T-cell (primary cell): ENCODE measurements at regions not wholly inside any gene's neighbourhood (a gene's known extent, or its start where the extent isn't known, plus 50 kb on each side); places are given as distances from the start of the nearest gene placed in this dataset.

ENCODE experiments used
- ATAC-seq, 4 experiments: fragments of 200-7000 bp in 3 of 4; fragments of 150-1000 bp in 1 of 4; cut with Tn5 transposase; replicated peaks in 1 of 4; 1 replicate in 3 of 4; 2 replicates in 1 of 4; pipeline ENCODE4 v1.10.0; 2021; ENCODE audit warnings: moderate library complexity in 3 of 4, mild to moderate bottlenecking in 2 of 4, moderate number of reproducible peaks in 1 of 4
- CTCF ChIA-PET, 2 donors: fragments of 300-600 bp; sonication (Branson Sonifier 250); formaldehyde crosslinking; loops; one replicate each; lab custom pipeline; 2022; ENCODE audit warnings: antibody characterized with exemption in 2 of 2; lab: Charles Lee
- POLR2A ChIA-PET, 2 donors: fragments of 300-600 bp; sonication (Branson Sonifier 250); formaldehyde crosslinking; loops; one replicate each; lab custom pipeline; 2022; ENCODE audit warnings: antibody characterized with exemption in 2 of 2; lab: Charles Lee
- DNase-seq, 35 experiments: peaks; one replicate each; pipeline versions ENCODE4 v3.0.0 to v3.0.0-alpha.2; 2013 to 2023
- H3K27ac ChIP-seq: one replicate; pipeline ENCODE4 v1.5.1; 2013; ENCODE audit warnings: low read length
- H3K27me3 ChIP-seq, 2 experiments: replicated peaks in 1 of 2; 1 replicate in 1 of 2; 2 replicates in 1 of 2; pipeline versions ENCODE4 v1.6.1 to v1.7.0; 2013; ENCODE audit warnings: low read length in 1 of 2, mixed read lengths in 1 of 2; ENCODE audit not compliant: control insufficient read depth in 2 of 2, insufficient read depth in 2 of 2; ENCODE audit errors: extremely low read depth in 1 of 2
- H3K36me3 ChIP-seq, 2 donors: 1 replicate in 1 of 2; 2 replicates in 1 of 2; pipeline versions ENCODE4 v1.6.1 to v1.7.0; 2013; ENCODE audit warnings: low read length in 1 of 2; ENCODE audit not compliant: control insufficient read depth in 2 of 2, insufficient read depth in 1 of 2; ENCODE audit errors: extremely low read depth in 1 of 2
- H3K4me1 ChIP-seq, 2 experiments: 1 replicate in 1 of 2; 2 replicates in 1 of 2; pipeline versions ENCODE4 v1.6.1 to v1.7.0; 2013; ENCODE audit warnings: low read length in 2 of 2, mixed read lengths in 1 of 2; ENCODE audit not compliant: insufficient read depth in 2 of 2, control insufficient read depth in 1 of 2; ENCODE audit errors: extremely low read depth in 1 of 2
- H3K4me3 ChIP-seq, 2 donors: 1 replicate in 1 of 2; 2 replicates in 1 of 2; pipeline versions ENCODE4 v1.5.1 to v1.7.0; 2013; ENCODE audit warnings: mild to moderate bottlenecking in 2 of 2, low read length in 1 of 2, moderate library complexity in 1 of 2; ENCODE audit not compliant: control insufficient read depth in 1 of 2; ENCODE audit errors: extremely low read depth in 1 of 2
- H3K9me3 ChIP-seq: 2 replicates; pipeline ENCODE4 v1.7.0; 2013
- H3K27ac Mint-ChIP-seq, 2 donors: one replicate each; pipeline ENCODE4 v1.8.0; 2020 to 2021; ENCODE audit warnings: mild to moderate bottlenecking in 2 of 2, mixed read lengths in 2 of 2
- H3K27me3 Mint-ChIP-seq, 2 donors: one replicate each; pipeline ENCODE4 v1.8.0; 2021 to 2022; ENCODE audit warnings: mixed read lengths in 2 of 2
- H3K36me3 Mint-ChIP-seq: one replicate; pipeline ENCODE4 v1.8.0; 2021; ENCODE audit warnings: mixed read lengths
- H3K4me1 Mint-ChIP-seq, 3 donors: one replicate each; pipeline ENCODE4 v1.8.0; 2020 to 2022; ENCODE audit warnings: mixed read lengths in 3 of 3, mild to moderate bottlenecking in 1 of 3
- H3K4me3 Mint-ChIP-seq, 3 donors: one replicate each; pipeline ENCODE4 v1.8.0; 2020 to 2022; ENCODE audit warnings: mild to moderate bottlenecking in 3 of 3, mixed read lengths in 3 of 3, moderate library complexity in 3 of 3
- H3K9me3 Mint-ChIP-seq, 3 donors: one replicate each; pipeline ENCODE4 v1.8.0; 2020 to 2022; ENCODE audit warnings: mixed read lengths in 3 of 3
- WGBS: methylation state at CpG from one replicate; pipeline ENCODE4 v1.1.5; 2013; ENCODE audit warnings: missing lambda C conversion rate; ENCODE audit not compliant: insufficient coverage; 5-methylcytosine and 5-hydroxymethylcytosine counted together

DNA sequence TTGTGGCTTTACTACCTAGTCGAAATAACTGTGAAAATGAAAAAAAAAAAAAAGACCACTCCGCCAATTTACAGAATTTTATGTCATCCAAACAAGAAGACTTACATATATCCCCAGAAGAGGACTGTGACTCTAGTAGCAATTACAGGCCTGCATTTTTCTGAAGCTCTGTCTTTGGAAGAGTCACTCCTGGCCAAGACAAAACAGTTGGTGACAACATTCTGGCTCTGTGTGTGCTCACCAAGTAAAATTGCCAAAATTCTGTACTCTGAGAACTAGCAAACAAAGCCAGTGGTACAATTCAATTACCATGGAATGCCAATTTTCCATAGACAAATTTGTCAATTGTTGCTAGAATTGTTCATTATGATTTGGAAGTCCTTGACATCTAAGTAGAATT, 311.1 kb downstream of the PDGFC start:
- Histone ChIP-seq H3K27ac (no peak overlapping the region), H3K27me3 (no peaks in the 10 kb centered on the region), H3K36me3 (no peaks in the 10 kb centered on the region), H3K4me3 (no peak overlapping the region), H3K4me1 (no peaks in the 10 kb centered on the region), H3K9me3 (no peaks in the 10 kb centered on the region)
- CTCF ChIA-PET, result no interaction called here
- H3K36me3 Mint-ChIP-seq, result no peaks in the 10 kb centered on the region
- DNase-seq (no peak), ATAC-seq (no peak)
- no peaks in the 10 kb centered on the region for H3K4me1 Mint-ChIP-seq
- H3K4me3 Mint-ChIP-seq, result no peak overlapping the region
- H3K9me3 Mint-ChIP-seq, result peaks cover 3 to 5% (median 4%) of the 10 kb centered on the region in 3 donors
- H3K27ac Mint-ChIP-seq, result no peak overlapping the region
- POLR2A ChIA-PET, result no interaction called here
- H3K27me3 Mint-ChIP-seq, result no peaks in the 10 kb centered on the region
- no CpG with 5 or more reads among the region's 2 CpGs for WGBS

DNA sequence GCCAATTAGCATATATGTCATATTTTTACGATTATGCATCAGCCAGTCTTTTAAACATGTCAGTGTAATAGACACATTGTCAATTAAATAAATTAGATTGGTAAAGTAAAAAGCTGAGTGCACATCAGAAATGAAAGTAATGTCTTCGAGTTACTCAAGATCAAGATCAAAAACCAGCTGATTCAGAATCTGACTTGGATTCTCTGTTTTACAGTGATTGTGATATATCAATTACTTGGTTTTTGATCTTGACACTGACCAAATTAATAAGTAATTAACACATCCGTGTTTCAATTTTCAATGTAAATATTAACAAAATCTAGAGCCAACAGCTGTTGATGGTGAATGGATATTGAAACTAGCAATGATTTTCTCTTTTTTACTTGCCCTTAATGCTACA, 311.6 kb downstream of the PDGFC start:
- Histone ChIP-seq H3K27ac (no peak overlapping the region), H3K27me3 (no peaks in the 10 kb centered on the region), H3K36me3 (no peaks in the 10 kb centered on the region), H3K9me3 (no peaks in the 10 kb centered on the region), H3K4me1 (no peaks in the 10 kb centered on the region), H3K4me3 (no peak overlapping the region)
- no peak overlapping the region for H3K27ac Mint-ChIP-seq
- H3K27me3 Mint-ChIP-seq, result no peaks in the 10 kb centered on the region
- ATAC-seq (no peak), DNase-seq (no peak)
- H3K9me3 Mint-ChIP-seq, result peaks cover 3 to 5% (median 4%) of the 10 kb centered on the region in 3 donors
- CTCF ChIA-PET, result no interaction called here
- no CpG with 5 or more reads among the region's 3 CpGs for WGBS
- POLR2A ChIA-PET, result no interaction called here
- H3K36me3 Mint-ChIP-seq, result no peaks in the 10 kb centered on the region
- no peaks in the 10 kb centered on the region for H3K4me1 Mint-ChIP-seq
- no peak overlapping the region for H3K4me3 Mint-ChIP-seq

DNA sequence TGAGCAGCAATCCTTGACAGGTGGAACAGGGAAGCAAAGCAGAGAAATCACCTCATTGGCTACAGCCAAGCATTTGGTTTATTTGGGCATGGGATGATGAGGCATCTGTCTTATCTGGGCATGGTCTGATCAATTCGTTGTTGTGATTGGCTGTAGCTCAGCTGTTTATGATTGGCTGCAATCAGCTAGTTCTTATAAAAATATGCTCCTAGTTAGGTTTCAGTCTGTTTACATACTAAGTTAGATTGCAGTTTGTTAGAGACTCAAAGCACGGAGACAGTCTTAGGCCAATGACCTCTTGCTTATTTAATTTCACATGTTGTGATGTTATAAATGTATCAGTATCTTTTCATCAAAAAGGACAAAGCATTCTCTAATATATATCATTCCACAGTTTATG, 312.0 kb downstream of the PDGFC start:
- Histone ChIP-seq H3K36me3 (no peaks in the 10 kb centered on the region), H3K27me3 (no peaks in the 10 kb centered on the region), H3K9me3 (no peaks in the 10 kb centered on the region), H3K4me1 (no peaks in the 10 kb centered on the region), H3K4me3 (no peak overlapping the region), H3K27ac (no peak overlapping the region)
- ChIA-PET POLR2A (no interaction called here), CTCF (no interaction called here)
- Mint-ChIP-seq H3K27me3 (no peaks in the 10 kb centered on the region), H3K4me1 (no peaks in the 10 kb centered on the region), H3K36me3 (no peaks in the 10 kb centered on the region), H3K4me3 (no peak overlapping the region), H3K27ac (no peak overlapping the region), H3K9me3 (peaks cover 3 to 5% (median 4%) of the 10 kb centered on the region in 3 donors)
- DNase-seq (no peak), ATAC-seq (no peak)
- WGBS, result 29% methylated on average over 1 of the region's 2 CpGs

DNA sequence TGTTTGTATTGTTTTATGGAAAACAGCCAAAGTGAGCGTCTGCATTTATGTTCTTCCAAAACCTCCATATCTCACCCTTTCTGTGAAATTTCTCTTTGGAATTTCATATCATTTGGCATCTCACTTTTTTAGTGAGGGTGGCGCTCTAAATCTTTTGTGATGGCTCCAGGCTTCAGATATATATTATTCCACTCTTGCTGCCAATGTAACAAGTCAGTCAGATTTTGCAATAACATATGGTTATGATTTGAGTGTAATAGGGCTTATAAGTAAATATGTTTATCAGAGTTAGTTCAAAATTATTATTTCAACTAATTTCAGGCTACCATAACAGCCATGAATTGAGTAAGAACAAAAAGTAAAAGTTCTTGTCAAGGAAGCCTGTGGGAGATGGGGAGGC, 314.7 kb downstream of the PDGFC start:
- Histone ChIP-seq H3K27ac (no peak overlapping the region), H3K9me3 (no peaks in the 10 kb centered on the region), H3K4me1 (no peaks in the 10 kb centered on the region), H3K27me3 (no peaks in the 10 kb centered on the region), H3K36me3 (no peaks in the 10 kb centered on the region), H3K4me3 (no peak overlapping the region)
- ChIA-PET POLR2A (no interaction called here), CTCF (no interaction called here)
- Mint-ChIP-seq H3K36me3 (no peaks in the 10 kb centered on the region), H3K27ac (no peak overlapping the region), H3K4me1 (no peaks in the 10 kb centered on the region), H3K9me3 (peaks cover 8 to 11% (median 10%) of the 10 kb centered on the region in 3 donors), H3K27me3 (no peaks in the 10 kb centered on the region), H3K4me3 (no peak overlapping the region)
- ATAC-seq, result no peak
- WGBS, result no CpG with 5 or more reads among the region's 2 CpGs
- DNase-seq, result no peak

DNA sequence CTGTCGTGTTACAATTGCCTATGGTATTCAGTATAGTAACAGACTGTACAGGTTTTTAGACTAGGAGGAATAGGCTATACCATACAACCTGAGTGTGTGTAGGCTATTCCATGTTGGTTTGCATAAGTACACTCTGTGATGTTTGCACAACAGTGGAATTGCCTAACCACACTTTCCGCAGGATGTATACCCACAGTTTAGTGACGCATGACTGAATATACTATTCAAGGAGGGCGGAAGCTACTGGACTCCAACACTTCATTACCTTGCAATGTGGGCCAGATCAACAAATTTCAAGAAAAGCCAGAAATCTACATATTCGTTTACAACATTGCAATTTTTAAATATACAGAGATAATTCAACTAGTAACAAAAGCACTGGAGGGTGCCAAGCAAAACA, 317.2 kb downstream of the PDGFC start:
- Histone ChIP-seq H3K4me3 (no peak overlapping the region), H3K4me1 (no peaks in the 10 kb centered on the region), H3K27me3 (no peaks in the 10 kb centered on the region), H3K36me3 (no peaks in the 10 kb centered on the region), H3K27ac (no peak overlapping the region), H3K9me3 (no peaks in the 10 kb centered on the region)
- Mint-ChIP-seq H3K27me3 (no peaks in the 10 kb centered on the region), H3K27ac (no peak overlapping the region), H3K4me3 (no peak overlapping the region), H3K36me3 (no peaks in the 10 kb centered on the region), H3K4me1 (no peaks in the 10 kb centered on the region), H3K9me3 (peaks cover 17 to 22% (median 21%) of the 10 kb centered on the region in 3 donors)
- 100% methylated on average over 3 of the region's 5 CpGs for WGBS
- DNase-seq (no peak), ATAC-seq (no peak)
- POLR2A ChIA-PET, result no interaction called here
- CTCF ChIA-PET, result no interaction called here

DNA sequence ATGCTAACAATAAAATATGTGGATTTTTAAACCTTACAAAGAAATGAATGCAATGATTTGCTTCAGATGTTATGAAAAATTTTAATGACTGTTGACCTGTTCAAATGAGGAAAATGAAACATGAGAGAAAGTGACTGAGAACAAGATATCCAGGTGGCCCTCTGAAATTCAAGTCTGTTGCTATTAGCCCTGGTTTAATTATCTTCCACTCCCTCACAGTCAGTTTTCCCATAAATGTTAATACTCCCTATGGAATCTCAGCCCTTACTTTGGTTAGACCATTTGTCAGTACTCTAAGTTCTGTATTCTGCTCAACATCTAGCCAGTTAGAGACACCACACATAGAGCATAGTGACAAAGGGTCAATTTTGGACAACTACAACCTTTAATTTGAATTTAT, 327.8 kb downstream of the PDGFC start:
- Histone ChIP-seq H3K27me3 (no peaks in the 10 kb centered on the region), H3K9me3 (no peaks in the 10 kb centered on the region), H3K4me3 (no peak overlapping the region), H3K4me1 (no peaks in the 10 kb centered on the region), H3K27ac (no peak overlapping the region), H3K36me3 (no peaks in the 10 kb centered on the region)
- ATAC-seq, result no peak
- ChIA-PET POLR2A (no interaction called here), CTCF (no interaction called here)
- Mint-ChIP-seq H3K27ac (no peak overlapping the region), H3K4me1 (no peaks in the 10 kb centered on the region), H3K9me3 (peaks cover 3 to 14% (median 6%) of the 10 kb centered on the region in 3 donors), H3K4me3 (no peak overlapping the region), H3K36me3 (no peaks in the 10 kb centered on the region), H3K27me3 (no peaks in the 10 kb centered on the region)
- no peak for DNase-seq

DNA sequence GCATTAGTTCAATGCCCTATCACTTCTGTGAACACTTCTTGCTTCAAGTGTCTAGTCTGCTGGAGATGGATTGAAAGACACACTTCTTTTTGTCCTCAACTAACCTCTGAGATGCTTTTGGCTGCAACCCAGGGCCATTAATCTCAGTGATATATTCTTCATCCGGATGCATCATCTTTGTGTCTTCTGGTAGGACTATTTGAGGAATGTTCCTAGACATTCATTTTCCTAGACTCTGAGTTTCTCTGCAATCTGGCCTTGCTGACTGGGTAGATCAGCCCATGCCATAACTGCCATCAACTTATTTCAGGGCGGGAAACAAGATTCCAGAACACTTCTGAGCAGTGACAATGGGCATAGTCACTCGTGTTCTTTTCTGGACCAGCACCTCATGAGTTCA, 329.4 kb downstream of the PDGFC start:
- WGBS, result 70% methylated on average over 1 of the region's 3 CpGs
- DNase-seq (no peak), ATAC-seq (no peak)
- no peaks in the 10 kb centered on the region for H3K4me1 Mint-ChIP-seq
- no peak overlapping the region for H3K27ac Mint-ChIP-seq
- no peaks in the 10 kb centered on the region for H3K36me3 ChIP-seq
- H3K27me3 ChIP-seq, result no peaks in the 10 kb centered on the region
- no peaks in the 10 kb centered on the region for H3K9me3 ChIP-seq
- no peaks in the 10 kb centered on the region for H3K36me3 Mint-ChIP-seq
- no peaks in the 10 kb centered on the region for H3K27me3 Mint-ChIP-seq
- H3K27ac ChIP-seq, result no peak overlapping the region
- no peak overlapping the region for H3K4me3 Mint-ChIP-seq
- CTCF ChIA-PET, result no interaction called here
- H3K9me3 Mint-ChIP-seq, result peaks cover 4 to 14% (median 10%) of the 10 kb centered on the region in 3 donors
- H3K4me3 ChIP-seq, result no peak overlapping the region
- POLR2A ChIA-PET, result no interaction called here
- H3K4me1 ChIP-seq, result no peaks in the 10 kb centered on the region
